K562 (cell line): ENCODE measurements at regions not wholly inside any gene's neighbourhood (a gene's known extent, or its start where the extent isn't known, plus 50 kb on each side); places are given as distances from the start of the nearest gene placed in this dataset.

Experiments
- ATF2 ChIP-seq: sonication (generic); formaldehyde crosslinking; IDR thresholded peaks from 2 replicates; pipeline ENCODE4 v1.8.1; 2022; ENCODE audit warnings: missing genetic modification reagents
- ELF2 ChIP-seq: fragments of 250-450 bp; sonication (Bioruptor Pico); IDR thresholded peaks from 2 replicates; pipeline ENCODE4 v1.5.0; 2021; ENCODE audit warnings: mild to moderate bottlenecking
- EZH2 ChIP-seq: IDR thresholded peaks from 2 replicates; pipeline ENCODE4 v1.6.1; 2012; ENCODE audit warnings: low read depth, mild to moderate bottlenecking, inconsistent platforms, low read length, borderline replicate concordance
- GTF2E2 ChIP-seq: fragments of 200-800 bp; sonication (Bioruptor generic); IDR thresholded peaks from 2 replicates; pipeline ENCODE4 v1.6.1; 2016; ENCODE audit warnings: missing genetic modification characterization, missing compliant biosample characterization
- MAFK ChIP-seq: IDR thresholded peaks from 2 replicates; pipeline ENCODE4 v1.6.1; 2011; ENCODE audit warnings: low read length, improper control_type of control experiment
- TCF7L2 ChIP-seq: fragments of 150-350 bp; IDR thresholded peaks from 2 replicates; pipeline ENCODE4 v1.6.1; 2016; ENCODE audit warnings: low read depth, mild to moderate bottlenecking, low read length, moderate library complexity

GRCh38 chr4:136056748-136057147 is 1475.5 kb downstream of the PCDH18 start:
- TF ChIP-seq MAFK (no peak), TCF7L2 (no peak), GTF2E2 (no peak), EZH2 (no peak), ATF2 (no peak), ELF2 (CRISPR knock-in tag) (no peak)
